ENCODE measurements at regions not wholly inside any gene's neighbourhood (a gene's known extent, or its start where the extent isn't known, plus 50 kb on each side); places are given as distances from the start of the nearest gene placed in this dataset.

DNA sequence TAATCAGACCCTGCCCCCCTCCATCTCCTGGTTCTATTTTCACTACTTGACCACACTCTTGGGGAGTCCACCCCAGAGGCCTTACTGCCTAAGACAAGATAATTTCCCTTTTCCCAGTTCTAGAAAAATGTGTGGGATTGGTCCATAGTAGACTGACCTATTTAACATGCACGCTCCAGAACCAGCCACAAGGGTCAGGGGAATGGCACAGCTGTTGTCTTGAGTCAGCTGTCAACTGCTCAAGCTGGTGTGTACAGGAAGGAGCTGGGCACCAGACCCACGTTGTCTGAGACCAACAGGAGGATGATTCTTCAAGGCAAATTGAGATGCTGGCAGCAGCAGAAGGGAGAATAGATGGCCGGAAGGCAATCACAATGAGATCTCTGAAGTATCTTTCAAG is 280.5 kb downstream of the UQCRFS1 start:
- TF ChIP-seq, protein P1, sequence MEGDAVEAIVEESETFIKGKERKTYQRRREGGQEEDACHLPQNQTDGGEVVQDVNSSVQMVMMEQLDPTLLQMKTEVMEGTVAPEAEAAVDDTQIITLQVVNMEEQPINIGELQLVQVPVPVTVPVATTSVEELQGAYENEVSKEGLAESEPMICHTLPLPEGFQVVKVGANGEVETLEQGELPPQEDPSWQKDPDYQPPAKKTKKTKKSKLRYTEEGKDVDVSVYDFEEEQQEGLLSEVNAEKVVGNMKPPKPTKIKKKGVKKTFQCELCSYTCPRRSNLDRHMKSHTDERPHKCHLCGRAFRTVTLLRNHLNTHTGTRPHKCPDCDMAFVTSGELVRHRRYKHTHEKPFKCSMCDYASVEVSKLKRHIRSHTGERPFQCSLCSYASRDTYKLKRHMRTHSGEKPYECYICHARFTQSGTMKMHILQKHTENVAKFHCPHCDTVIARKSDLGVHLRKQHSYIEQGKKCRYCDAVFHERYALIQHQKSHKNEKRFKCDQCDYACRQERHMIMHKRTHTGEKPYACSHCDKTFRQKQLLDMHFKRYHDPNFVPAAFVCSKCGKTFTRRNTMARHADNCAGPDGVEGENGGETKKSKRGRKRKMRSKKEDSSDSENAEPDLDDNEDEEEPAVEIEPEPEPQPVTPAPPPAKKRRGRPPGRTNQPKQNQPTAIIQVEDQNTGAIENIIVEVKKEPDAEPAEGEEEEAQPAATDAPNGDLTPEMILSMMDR (IDR thresholded peaks at IDR 0.05) = no peak
- TF ChIP-seq POLR2A (IDR thresholded peaks at IDR 0.05) (no peak), EP300 (IDR thresholded peaks at IDR 0.05) (no peak)
